ENCODE measurements at regions not wholly inside any gene's neighbourhood (a gene's known extent, or its start where the extent isn't known, plus 50 kb on each side); places are given as distances from the start of the nearest gene placed in this dataset.

DNA sequence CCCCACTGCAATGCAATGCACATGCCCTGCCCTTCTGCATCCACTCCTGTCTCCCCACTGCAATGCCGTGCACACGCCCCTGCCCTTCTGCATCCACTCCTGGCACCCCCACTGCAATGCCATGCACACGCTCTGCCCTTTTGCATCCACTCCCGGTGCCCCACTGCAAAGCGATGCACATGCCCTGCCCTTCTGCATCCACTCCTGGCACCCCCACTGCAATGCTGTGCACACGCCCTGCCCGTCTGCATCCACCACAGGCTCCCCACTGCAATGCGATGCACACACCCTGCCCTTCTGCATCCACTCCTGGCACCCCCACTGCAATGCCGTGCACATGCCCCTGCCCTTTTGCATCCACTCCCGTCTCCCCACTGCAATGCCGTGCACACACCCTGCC lies 98.1 kb downstream of the KCTD15 start:
- H3F3A ChIP-seq (ENCODE audit: control insufficient read depth, insufficient read depth): no peaks in the 10 kb centered on the region
- peaks cover 4% of the 10 kb centered on the region; the same call in 1 of the 2 replicates for H3K9me3 ChIP-seq (ENCODE audit: control insufficient read depth, insufficient read depth, low read length)
- no peak overlapping the region for H3K27ac ChIP-seq (ENCODE audit: low read depth, low read length)
- no peak overlapping the region for H3K4me2 ChIP-seq (ENCODE audit: low read length)
- H3K27me3 ChIP-seq (ENCODE audit: control insufficient read depth, low read length): no peaks in the 10 kb centered on the region
- H3K9me2 ChIP-seq (replicated peaks; ENCODE audit: control insufficient read depth, low read length): no peaks in the 10 kb centered on the region
- no peaks in the 10 kb centered on the region for H4K20me1 ChIP-seq (ENCODE audit: control insufficient read depth, insufficient read depth, low read depth, low read length)
- H3K4me3 ChIP-seq (ENCODE audit: low read length): no peak overlapping the region
- TF ChIP-seq EZH2phosphoT487 (IDR thresholded peaks at IDR 0.05; ENCODE audit: borderline replicate concordance, low read length): no peak
- TF ChIP-seq, protein P1, sequence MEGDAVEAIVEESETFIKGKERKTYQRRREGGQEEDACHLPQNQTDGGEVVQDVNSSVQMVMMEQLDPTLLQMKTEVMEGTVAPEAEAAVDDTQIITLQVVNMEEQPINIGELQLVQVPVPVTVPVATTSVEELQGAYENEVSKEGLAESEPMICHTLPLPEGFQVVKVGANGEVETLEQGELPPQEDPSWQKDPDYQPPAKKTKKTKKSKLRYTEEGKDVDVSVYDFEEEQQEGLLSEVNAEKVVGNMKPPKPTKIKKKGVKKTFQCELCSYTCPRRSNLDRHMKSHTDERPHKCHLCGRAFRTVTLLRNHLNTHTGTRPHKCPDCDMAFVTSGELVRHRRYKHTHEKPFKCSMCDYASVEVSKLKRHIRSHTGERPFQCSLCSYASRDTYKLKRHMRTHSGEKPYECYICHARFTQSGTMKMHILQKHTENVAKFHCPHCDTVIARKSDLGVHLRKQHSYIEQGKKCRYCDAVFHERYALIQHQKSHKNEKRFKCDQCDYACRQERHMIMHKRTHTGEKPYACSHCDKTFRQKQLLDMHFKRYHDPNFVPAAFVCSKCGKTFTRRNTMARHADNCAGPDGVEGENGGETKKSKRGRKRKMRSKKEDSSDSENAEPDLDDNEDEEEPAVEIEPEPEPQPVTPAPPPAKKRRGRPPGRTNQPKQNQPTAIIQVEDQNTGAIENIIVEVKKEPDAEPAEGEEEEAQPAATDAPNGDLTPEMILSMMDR (IDR thresholded peaks at IDR 0.05; ENCODE audit: low read depth, low read length, poor library complexity, severe bottlenecking): no peak
- no peaks in the 10 kb centered on the region for H3K79me2 ChIP-seq (ENCODE audit: control insufficient read depth, low read length)
- H3K4me1 ChIP-seq (ENCODE audit: control insufficient read depth, low read length): no peaks in the 10 kb centered on the region
- no peaks in the 10 kb centered on the region for H3K36me3 ChIP-seq (ENCODE audit: control insufficient read depth, low read length)

DNA sequence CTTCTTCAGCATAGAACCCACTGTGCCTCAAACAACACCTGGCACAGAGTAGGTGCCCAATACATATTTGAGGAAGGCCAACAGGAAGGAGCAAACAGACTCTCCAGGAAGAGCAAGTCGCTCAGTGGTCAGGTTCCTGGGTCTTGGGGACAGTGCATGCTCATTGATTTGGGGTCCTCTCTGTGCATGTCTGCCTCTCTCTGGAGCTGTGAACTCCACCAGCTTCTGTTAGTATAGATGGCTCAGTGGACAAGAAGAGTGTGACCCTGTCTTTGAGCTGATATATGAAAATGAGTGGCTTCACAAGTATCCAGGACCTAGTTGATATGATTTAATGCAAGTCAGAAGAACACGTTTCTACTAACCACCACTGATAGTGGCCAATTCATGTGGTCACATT lies 98.7 kb downstream of the KCTD15 start:
- Histone ChIP-seq H3K27me3 (ENCODE audit: control insufficient read depth, low read length) (no peaks in the 10 kb centered on the region), H3K9me3 (ENCODE audit: control insufficient read depth, insufficient read depth, low read length) (peaks cover 4% of the 10 kb centered on the region; the same call in 1 of the 2 replicates), H3K36me3 (ENCODE audit: control insufficient read depth, low read length) (no peaks in the 10 kb centered on the region), H4K20me1 (ENCODE audit: control insufficient read depth, insufficient read depth, low read depth, low read length) (no peaks in the 10 kb centered on the region), H3K4me3 (ENCODE audit: low read length) (no peak overlapping the region), H3F3A (ENCODE audit: control insufficient read depth, insufficient read depth) (no peaks in the 10 kb centered on the region), H3K9me2 (replicated peaks; ENCODE audit: control insufficient read depth, low read length) (no peaks in the 10 kb centered on the region), H3K4me2 (ENCODE audit: low read length) (no peak overlapping the region), H3K79me2 (ENCODE audit: control insufficient read depth, low read length) (no peaks in the 10 kb centered on the region), H3K27ac (ENCODE audit: low read depth, low read length) (no peak overlapping the region), H3K4me1 (ENCODE audit: control insufficient read depth, low read length) (no peaks in the 10 kb centered on the region)
- TF ChIP-seq, protein P1 (IDR thresholded peaks at IDR 0.05; ENCODE audit: low read depth, low read length, poor library complexity, severe bottlenecking): no peak
- TF ChIP-seq EZH2phosphoT487 (IDR thresholded peaks at IDR 0.05; ENCODE audit: borderline replicate concordance, low read length): no peak

DNA sequence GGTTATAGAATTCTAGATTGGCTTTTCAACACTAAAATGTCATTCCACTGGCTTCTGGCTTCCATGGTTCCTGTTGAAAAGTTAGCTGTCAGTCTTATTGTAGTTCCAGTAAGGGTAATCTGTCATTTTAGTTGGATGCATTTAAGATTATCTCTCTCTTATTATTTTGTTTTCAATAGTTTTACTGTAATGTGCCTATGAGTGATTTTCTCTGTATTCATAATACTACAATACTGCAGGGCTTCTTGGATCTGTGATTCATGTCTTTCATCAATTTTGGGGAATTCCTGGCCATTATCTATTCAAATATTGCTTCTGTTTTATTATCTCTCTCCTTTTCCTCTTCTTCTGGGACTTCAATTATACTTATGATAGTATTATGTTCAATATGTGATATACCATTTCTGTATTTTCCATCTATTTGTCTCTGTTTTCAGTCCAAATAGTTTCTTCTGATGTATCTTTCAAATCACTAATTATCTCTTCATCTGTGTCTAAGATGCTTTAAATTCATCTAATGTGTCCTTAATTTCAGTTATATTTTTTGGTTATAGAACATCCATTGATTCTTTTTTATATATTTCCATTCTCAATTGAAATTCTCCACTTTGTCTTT lies 101.5 kb downstream of the KCTD15 start:
- Histone ChIP-seq H4K20me1 (ENCODE audit: control insufficient read depth, insufficient read depth, low read depth, low read length) (no peaks in the 10 kb centered on the region), H3K27me3 (ENCODE audit: control insufficient read depth, low read length) (no peaks in the 10 kb centered on the region), H3K9me3 (ENCODE audit: control insufficient read depth, insufficient read depth, low read length) (peaks cover 4% of the 10 kb centered on the region; the same call in 1 of the 2 replicates), H3K79me2 (ENCODE audit: control insufficient read depth, low read length) (no peaks in the 10 kb centered on the region), H3K9me2 (replicated peaks; ENCODE audit: control insufficient read depth, low read length) (no peaks in the 10 kb centered on the region), H3K4me3 (ENCODE audit: low read length) (no peak overlapping the region), H3K4me2 (ENCODE audit: low read length) (no peak overlapping the region), H3F3A (ENCODE audit: control insufficient read depth, insufficient read depth) (no peaks in the 10 kb centered on the region), H3K36me3 (ENCODE audit: control insufficient read depth, low read length) (no peaks in the 10 kb centered on the region), H3K27ac (ENCODE audit: low read depth, low read length) (no peak overlapping the region), H3K4me1 (ENCODE audit: control insufficient read depth, low read length) (no peaks in the 10 kb centered on the region)
- TF ChIP-seq EZH2phosphoT487 (IDR thresholded peaks at IDR 0.05; ENCODE audit: borderline replicate concordance, low read length): no peak
- TF ChIP-seq, protein P1 (IDR thresholded peaks at IDR 0.05; ENCODE audit: low read depth, low read length, poor library complexity, severe bottlenecking): no peak
